ENCODE measurements at regions not wholly inside any gene's neighbourhood (a gene's known extent, or its start where the extent isn't known, plus 50 kb on each side); places are given as distances from the start of the nearest gene placed in this dataset.

GRCh38 chr4:11297627-11298026 is 131.1 kb downstream of the HS3ST1 start:
- CTCF ChIA-PET: no interaction called here
- BruUV-seq (replicated peaks): no TSS peak

GRCh38 chr4:11297201-11297600 is 131.5 kb downstream of the HS3ST1 start:
- Histone ChIP-seq H3K9me2 (ENCODE audit: insufficient read depth) (no peaks in the 10 kb centered on the region), H3K27ac (ENCODE audit: low read depth, low read length) (peak overlapping the region; percentile 39; the same call in 1 of the 2 replicates), H3K9ac (ENCODE audit: low read length) (no peak overlapping the region), H3K36me3 (ENCODE audit: control insufficient read depth in 1 of 2, insufficient read depth in 2 of 2, low read length in 2 of 2) (no peaks in the 10 kb centered on the region), H3K4me2 (ENCODE audit: low read length) (peak overlapping the region; percentile 64), H3K79me2 (ENCODE audit: insufficient read depth, low read length) (no peaks in the 10 kb centered on the region), H3K4me3 (replicated peaks in 1 of 2; ENCODE audit: low read depth in 1 of 2, low read length in 2 of 2) (peak overlapping the region in 1 of 2 experiments; percentile 26; a peak in 1 of 4 replicates), H3K27me3 (ENCODE audit: insufficient read depth, low read length) (no peaks in the 10 kb centered on the region), H3K4me1 (ENCODE audit: control insufficient read depth in 1 of 2, insufficient read depth in 2 of 2, low read length in 2 of 2) (peaks cover 9 to 15% of the 10 kb centered on the region in 2 experiments), H3K9me3 (ENCODE audit: control insufficient read depth in 1 of 2, insufficient read depth in 1 of 2, low read depth in 1 of 2, low read length in 2 of 2) (no peaks in the 10 kb centered on the region), H2AFZ (ENCODE audit: low read depth, low read length, poor library complexity, severe bottlenecking) (peak overlapping the region; percentile 69), H4K20me1 (ENCODE audit: insufficient read depth) (no peaks in the 10 kb centered on the region)
- ATAC-seq: peak; percentile 80
- intact Hi-C loops (cut with micrococcal nuclease): no loop called here
- ChIA-PET POLR2A (interaction anchor here (0.6 kb wide), 1 partner anchor 1180 kb away, joined by 3 read pairs; no protein-coding TSS in a partner anchor), CTCF (no interaction called here), RAD21 (ENCODE audit: low non-redundant PET in 1 of 2, low total read pairs in 2 of 2, uncharacterized antibody in 2 of 2, unreplicated experiment in 2 of 2) (no interaction called here)
- DNase-seq (ENCODE audit: low read depth, low spot score): peak; percentile 42
- no TSS peak for BruUV-seq (replicated peaks)
- TF ChIP-seq POLR2A (IDR thresholded peaks at IDR 0.05; ENCODE audit: borderline replicate concordance, extremely low read depth, insufficient read depth, insufficient read length) (no peak), EZH2phosphoT487 (IDR thresholded peaks at IDR 0.05; ENCODE audit: borderline replicate concordance) (no peak), SIN3A (IDR thresholded peaks at IDR 0.05; ENCODE audit: low read depth) (no peak), CTCF (IDR thresholded peaks at IDR 0.05 in 2 of 3, conservative IDR thresholded peaks at IDR 0.05 in 1 of 3; ENCODE audit: borderline replicate concordance in 1 of 3, insufficient read depth in 1 of 3, low read depth in 2 of 3, low read length in 2 of 3) (no peak), ELF1 (IDR thresholded peaks at IDR 0.05; ENCODE audit: borderline replicate concordance, low read depth) (no peak), EZH2 (IDR thresholded peaks at IDR 0.05) (no peak), SP1 (IDR thresholded peaks at IDR 0.05; ENCODE audit: low read depth) (peak; percentile 63), CEBPB (IDR thresholded peaks at IDR 0.05; ENCODE audit: low read depth) (no peak), RAD21 (IDR thresholded peaks at IDR 0.05; ENCODE audit: low read depth) (no peak), ZBTB33 (IDR thresholded peaks at IDR 0.05; ENCODE audit: extremely low read depth, insufficient replicate concordance, low read length) (no peak), SRF (IDR thresholded peaks at IDR 0.05; ENCODE audit: low read depth) (peak; percentile 17; the same call in 1 of the 2 replicates), ZNF274 (IDR thresholded peaks at IDR 0.05; ENCODE audit: low read depth, low read length) (no peak), POLR2AphosphoS5 (IDR thresholded peaks at IDR 0.05; ENCODE audit: low read depth, low read length) (no peak), EGR1 (IDR thresholded peaks at IDR 0.05; ENCODE audit: low read depth) (peak; percentile 11; the same call in 1 of the 2 replicates), MAX (IDR thresholded peaks at IDR 0.05) (no peak), ZFX (IDR thresholded peaks at IDR 0.05) (no peak)

More at GRCh38 chr4:11297627-11298026, 131.1 kb downstream of the HS3ST1 start:
- peak; percentile 49 for ATAC-seq
- H3K27ac ChIP-seq (ENCODE audit: low read depth, low read length): peak overlapping the region; percentile 39; the same call in 1 of the 2 replicates
- H3K27me3 ChIP-seq (ENCODE audit: insufficient read depth, low read length): no peaks in the 10 kb centered on the region
- TF ChIP-seq ATF3 (IDR thresholded peaks at IDR 0.05): no peak
- TF ChIP-seq EGR1 (IDR thresholded peaks at IDR 0.05; ENCODE audit: low read depth): no peak
- TF ChIP-seq FOSL1 (IDR thresholded peaks at IDR 0.05; ENCODE audit: low read depth): no peak
- TF ChIP-seq ZFX (IDR thresholded peaks at IDR 0.05): no peak
- no peaks in the 10 kb centered on the region for H3K9me2 ChIP-seq (ENCODE audit: insufficient read depth)
- peak overlapping the region; percentile 69 for H2AFZ ChIP-seq (ENCODE audit: low read depth, low read length, poor library complexity, severe bottlenecking)
- peak overlapping the region in 1 of 2 experiments; percentile 26; a peak in 1 of 4 replicates for H3K4me3 ChIP-seq (replicated peaks in 1 of 2; ENCODE audit: low read depth in 1 of 2, low read length in 2 of 2)
- POLR2A ChIA-PET: interaction anchor here (0.6 kb wide), 1 partner anchor 1180 kb away, joined by 3 read pairs; no protein-coding TSS in a partner anchor
- no peaks in the 10 kb centered on the region for H4K20me1 ChIP-seq (ENCODE audit: insufficient read depth)
- RAD21 ChIA-PET (ENCODE audit: low non-redundant PET in 1 of 2, low total read pairs in 2 of 2, uncharacterized antibody in 2 of 2, unreplicated experiment in 2 of 2): no interaction called here
- H3K9me3 ChIP-seq (ENCODE audit: control insufficient read depth in 1 of 2, insufficient read depth in 1 of 2, low read depth in 1 of 2, low read length in 2 of 2): no peaks in the 10 kb centered on the region
- H3K4me1 ChIP-seq (ENCODE audit: control insufficient read depth in 1 of 2, insufficient read depth in 2 of 2, low read length in 2 of 2): peaks cover 9 to 15% of the 10 kb centered on the region in 2 experiments
- no peaks in the 10 kb centered on the region for H3K79me2 ChIP-seq (ENCODE audit: insufficient read depth, low read length)
- no peak for DNase-seq (ENCODE audit: low read depth, low spot score)
- intact Hi-C loops (cut with micrococcal nuclease): no loop called here
- H3K36me3 ChIP-seq (ENCODE audit: control insufficient read depth in 1 of 2, insufficient read depth in 2 of 2, low read length in 2 of 2): no peaks in the 10 kb centered on the region
- no peak overlapping the region for H3K9ac ChIP-seq (ENCODE audit: low read length)
- peak overlapping the region; percentile 64 for H3K4me2 ChIP-seq (ENCODE audit: low read length)
